ENCODE measurements at regions not wholly inside any gene's neighbourhood (a gene's known extent, or its start where the extent isn't known, plus 50 kb on each side); places are given as distances from the start of the nearest gene placed in this dataset.

- TF ChIP-seq ISL1 (CRISPR knock-in tag; IDR thresholded peaks at IDR 0.05) (no peak), GLIS3 (CRISPR knock-in tag; IDR thresholded peaks at IDR 0.05) (no peak), PATZ1 (CRISPR knock-in tag; IDR thresholded peaks at IDR 0.05; ENCODE audit: borderline replicate concordance) (no peak), ARNTL (CRISPR knock-in tag; IDR thresholded peaks at IDR 0.05; ENCODE audit: borderline replicate concordance, low read depth) (no peak), SNAI2 (CRISPR knock-in tag; IDR thresholded peaks at IDR 0.05) (no peak), ZNF8 (CRISPR knock-in tag; IDR thresholded peaks at IDR 0.05) (no peak), TOX (CRISPR knock-in tag; IDR thresholded peaks at IDR 0.05; ENCODE audit: borderline replicate concordance) (no peak), POU6F1 (CRISPR knock-in tag; IDR thresholded peaks at IDR 0.05; ENCODE audit: borderline replicate concordance, low read depth) (no peak), OSR1 (CRISPR knock-in tag; IDR thresholded peaks at IDR 0.05) (no peak), RARB (CRISPR knock-in tag; IDR thresholded peaks at IDR 0.05) (no peak), BACH2 (CRISPR knock-in tag; IDR thresholded peaks at IDR 0.05; ENCODE audit: borderline replicate concordance) (no peak)
Observed at GRCh38 chr18:55147791-55148190, 188.5 kb upstream of the CCDC68 start.
